Cardiac fibroblast (primary cell): ENCODE measurements at regions not wholly inside any gene's neighbourhood (a gene's known extent, or its start where the extent isn't known, plus 50 kb on each side); places are given as distances from the start of the nearest gene placed in this dataset.

Experiments used
- DNase-seq, 2 donors: peaks; one replicate each; pipeline versions ENCODE4 v3.0.0 to v3.0.0-alpha.2; 2010; ENCODE audit warnings: low read depth in 2 of 2
- H3K4me3 ChIP-seq, 2 donors: replicated peaks in 1 of 2; 1 replicate in 1 of 2; 2 replicates in 1 of 2; pipeline ENCODE4 v1.5.1; 2011; ENCODE audit warnings: low read depth in 2 of 2, low read length in 2 of 2, mild to moderate bottlenecking in 2 of 2, moderate library complexity in 1 of 2
- CTCF ChIP-seq: IDR thresholded peaks from one replicate; pipeline ENCODE4 v1.5.1; 2011; ENCODE audit warnings: low read depth, mild to moderate bottlenecking, low read length, inconsistent platforms

- no peak for DNase-seq
- H3K4me3 ChIP-seq, result no peak overlapping the region
- no peak for TF ChIP-seq CTCF
These were observed 617.1 kb upstream of the HTR2C start for GRCh38 chrX:113966791-113967190.

DNA sequence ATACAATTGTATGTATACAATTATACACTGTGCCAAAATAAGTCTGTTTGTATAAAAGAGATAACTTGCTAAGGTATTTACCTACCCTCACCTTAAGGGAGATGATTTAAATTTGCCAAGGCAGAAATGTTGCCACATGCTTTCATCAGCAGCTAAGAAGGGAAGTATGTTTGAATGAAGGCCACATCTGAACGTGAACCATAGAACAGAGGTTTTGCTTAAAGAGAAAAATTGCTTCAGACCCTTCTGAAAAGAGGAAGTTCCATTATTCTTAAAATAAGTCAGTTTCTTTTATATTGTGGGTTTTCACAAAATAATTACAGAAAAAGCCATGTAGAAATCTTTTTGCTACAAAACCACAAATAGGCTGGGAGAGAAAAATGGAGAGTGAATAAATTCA lies 621.5 kb upstream of the HTR2C start:
- no peak for DNase-seq
- TF ChIP-seq CTCF, result no peak
- no peak overlapping the region for H3K4me3 ChIP-seq

- DNase-seq, result no peak
- H3K4me3 ChIP-seq, result no peak overlapping the region
- no peak for TF ChIP-seq CTCF
These were observed 623.8 kb upstream of the HTR2C start for GRCh38 chrX:113959912-113960626.

GRCh38 chrX:113956936-113957335 lies 627.0 kb upstream of the HTR2C start:
- TF ChIP-seq CTCF, result no peak
- H3K4me3 ChIP-seq, result no peak overlapping the region
- DNase-seq, result no peak

- no peak overlapping the region for H3K4me3 ChIP-seq
- no peak for TF ChIP-seq CTCF
These were observed 629.6 kb upstream of the HTR2C start for GRCh38 chrX:113954297-113954696.

DNA sequence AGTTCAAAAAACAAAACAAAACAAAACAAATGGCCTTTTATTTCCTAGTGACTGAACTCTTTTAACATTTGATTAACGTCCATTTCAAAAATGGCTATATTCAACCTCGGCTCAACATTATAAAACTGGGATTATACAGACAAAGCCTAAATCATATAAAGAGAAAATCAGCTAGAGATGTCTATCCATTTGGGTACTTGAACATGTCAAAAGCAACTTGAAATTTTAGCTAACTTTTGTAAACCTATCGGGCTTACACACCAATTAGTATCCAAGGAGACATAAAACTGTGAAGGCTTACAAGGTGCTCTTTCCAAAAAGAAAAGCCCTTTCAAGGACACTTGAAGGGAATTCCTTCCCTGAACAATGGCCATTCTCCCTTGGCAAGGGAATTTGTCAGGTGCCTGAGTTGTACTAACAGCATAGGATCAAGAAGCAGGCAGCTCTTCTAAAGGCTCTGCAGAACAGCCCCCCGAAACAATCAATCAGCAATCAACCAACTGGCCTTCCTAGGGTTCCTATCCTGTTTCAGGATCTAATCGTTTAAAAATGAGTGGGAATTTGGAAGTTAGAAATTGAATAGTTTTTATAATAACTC lies 633.7 kb upstream of the HTR2C start:
- DNase-seq, result no peak
- no peak overlapping the region for H3K4me3 ChIP-seq
- TF ChIP-seq CTCF, result no peak

More at GRCh38 chrX:113954297-113954696, 629.6 kb upstream of the HTR2C start:
- DNase-seq, result no peak
